H1 (cell line): ENCODE measurements at regions not wholly inside any gene's neighbourhood (a gene's known extent, or its start where the extent isn't known, plus 50 kb on each side); places are given as distances from the start of the nearest gene placed in this dataset.

ENCODE experiments used
- BACH1 ChIP-seq: IDR thresholded peaks from 2 replicates; pipeline ENCODE4 v1.6.1; 2012; ENCODE audit warnings: low read length, improper control_type of control experiment
- CEBPB ChIP-seq: IDR thresholded peaks from 2 replicates; pipeline ENCODE4 v1.6.1; 2012; ENCODE audit warnings: low read depth, low read length
- CHD7 ChIP-seq: fragments of 300-600 bp; sonication (generic); IDR thresholded peaks from 2 replicates; pipeline ENCODE4 v1.7.1; 2012; ENCODE audit warnings: low read length, moderate library complexity, mild to moderate bottlenecking, inconsistent platforms; ENCODE audit not compliant: insufficient replicate concordance
- JUND ChIP-seq: IDR thresholded peaks from 2 replicates; pipeline ENCODE4 v1.6.1; 2011; ENCODE audit warnings: mild to moderate bottlenecking, improper control_type of control experiment, low read length
- RBBP5 ChIP-seq: IDR thresholded peaks from 2 replicates; pipeline ENCODE4 v1.7.1; 2012; ENCODE audit warnings: low read depth, mild to moderate bottlenecking, inconsistent platforms, low read length, moderate library complexity, borderline replicate concordance
- RFX5 ChIP-seq: IDR thresholded peaks from 2 replicates; pipeline ENCODE4 v1.6.1; 2011; ENCODE audit warnings: low read depth, low read length, improper control_type of control experiment, borderline replicate concordance
- YY1 ChIP-seq: IDR thresholded peaks from 2 replicates; pipeline ENCODE4 v1.6.1; 2011; ENCODE audit warnings: low read depth, mild to moderate bottlenecking, low read length

GRCh38 chr3:27805282-27805681 is 83.2 kb upstream of the EOMES start (continued):
- TF ChIP-seq CHD7 (no peak), CEBPB (no peak), YY1 (no peak), RBBP5 (no peak), JUND (no peak), RFX5 (no peak), BACH1 (no peak)
